GM21528 (cell line): ENCODE measurements at regions not wholly inside any gene's neighbourhood (a gene's known extent, or its start where the extent isn't known, plus 50 kb on each side); places are given as distances from the start of the nearest gene placed in this dataset.

Experiments
- ATAC-seq: cut with Tn5 transposase; IDR thresholded peaks from one replicate; pipeline ENCODE4 v1.9.1; 2021; ENCODE audit warnings: mild to moderate bottlenecking, moderate library complexity; ENCODE audit not compliant: unreplicated experiment, low FRiP score

DNA sequence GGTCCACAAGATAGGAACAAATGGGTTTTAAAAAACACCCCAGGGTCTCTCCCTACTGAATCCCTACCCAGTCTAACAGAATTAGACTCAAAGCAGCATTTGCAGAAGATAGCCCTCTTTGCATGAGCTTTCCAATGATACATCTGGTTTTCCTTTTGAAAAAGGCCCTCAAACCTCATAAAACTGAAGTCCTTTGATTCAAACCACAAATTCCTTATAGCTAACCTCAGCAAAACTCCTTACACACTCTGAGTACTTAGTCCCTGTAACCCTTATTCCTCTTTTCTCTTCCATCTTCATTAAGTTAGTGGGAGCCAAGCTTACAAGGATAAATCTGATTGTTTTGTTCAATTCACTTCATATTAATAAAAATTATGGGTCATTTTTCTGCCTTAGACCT lies 90.5 kb upstream of the TNC start:
- no peak for ATAC-seq

DNA sequence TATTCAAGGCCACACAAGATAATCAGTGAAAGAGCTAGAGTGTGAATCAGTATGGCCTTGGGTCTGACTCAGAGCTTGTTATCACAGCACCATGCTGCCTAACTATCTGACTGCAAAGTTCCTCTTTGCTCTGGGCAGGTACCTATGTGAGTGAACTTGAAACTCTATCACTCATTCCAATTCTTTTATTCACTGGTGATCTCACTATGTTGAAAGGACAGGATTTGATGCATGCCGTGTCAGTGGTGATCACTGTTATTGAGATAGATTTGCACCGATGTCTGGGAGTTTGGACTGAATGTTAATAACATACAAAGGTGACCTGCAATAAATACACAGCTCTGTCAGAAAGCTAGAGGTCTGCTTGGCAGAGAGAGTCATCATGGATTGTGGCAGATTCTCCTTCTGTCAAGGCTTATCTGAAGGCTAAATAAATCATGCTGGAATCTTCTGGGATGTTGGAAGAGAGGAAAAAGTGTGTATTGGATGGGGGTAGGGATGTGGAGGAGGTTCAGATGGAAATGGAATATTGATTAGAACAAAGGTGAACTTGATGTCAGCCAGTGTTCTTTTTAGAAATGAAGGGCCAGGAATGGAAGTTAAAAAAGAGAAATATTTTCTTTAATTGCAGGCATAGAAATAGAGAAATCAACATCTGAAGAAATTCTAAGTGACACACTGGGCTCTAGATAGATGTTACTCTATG lies 91.8 kb upstream of the TNC start:
- peak; percentile 49 for ATAC-seq

- ATAC-seq, result no peak
Measured at GRCh38 chr9:115210699-115211098, 92.7 kb upstream of the TNC start.

- peak; percentile 71 for ATAC-seq
Measured at GRCh38 chr9:115211413-115212124, 93.6 kb upstream of the TNC start.

- ATAC-seq, result no peak
Measured at GRCh38 chr9:115212125-115212605, 94.2 kb upstream of the TNC start.

DNA sequence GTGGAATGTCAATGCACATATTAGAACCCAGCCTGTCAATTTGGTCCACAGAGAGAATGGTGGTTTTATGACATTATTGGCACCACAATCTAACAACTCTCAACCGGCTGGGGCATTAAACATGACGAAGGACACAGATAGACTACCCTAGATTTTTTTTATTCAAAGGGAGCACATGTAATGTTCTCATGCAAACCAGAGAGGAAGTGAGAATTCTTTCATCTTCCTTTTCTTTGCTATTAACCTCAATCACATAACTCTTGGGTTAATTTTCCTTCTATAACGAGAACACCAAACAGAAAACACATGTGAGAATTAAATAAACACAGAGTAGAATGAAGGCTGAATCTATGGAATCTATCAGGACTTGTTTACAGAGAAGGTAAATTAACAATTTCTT lies 94.9 kb upstream of the TNC start:
- ATAC-seq, result no peak

DNA sequence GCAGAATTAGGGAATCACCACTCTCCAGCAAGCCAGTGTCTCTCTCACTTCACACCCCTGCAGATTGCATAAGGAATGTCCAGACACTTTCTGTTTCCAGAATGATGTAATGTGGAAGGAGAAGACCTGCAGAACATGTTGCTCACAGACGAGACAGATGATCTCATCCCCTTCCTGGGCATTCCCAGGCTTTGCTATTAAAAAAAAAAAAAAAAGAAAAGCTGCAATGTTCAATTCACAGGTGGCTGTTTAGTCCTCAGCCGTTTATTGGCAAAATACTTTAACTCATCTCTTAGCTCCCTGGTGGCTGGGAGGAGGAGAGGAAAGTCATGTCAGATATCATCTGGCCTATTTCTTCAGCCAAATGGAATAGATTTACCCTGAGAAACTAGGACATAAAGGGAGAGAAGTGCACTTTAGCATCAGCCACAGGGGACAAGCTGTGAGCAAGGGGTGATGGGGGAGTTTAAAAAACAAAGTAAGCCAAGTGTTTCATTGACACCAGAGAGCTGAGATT lies 95.9 kb upstream of the TNC start:
- no peak for ATAC-seq

DNA sequence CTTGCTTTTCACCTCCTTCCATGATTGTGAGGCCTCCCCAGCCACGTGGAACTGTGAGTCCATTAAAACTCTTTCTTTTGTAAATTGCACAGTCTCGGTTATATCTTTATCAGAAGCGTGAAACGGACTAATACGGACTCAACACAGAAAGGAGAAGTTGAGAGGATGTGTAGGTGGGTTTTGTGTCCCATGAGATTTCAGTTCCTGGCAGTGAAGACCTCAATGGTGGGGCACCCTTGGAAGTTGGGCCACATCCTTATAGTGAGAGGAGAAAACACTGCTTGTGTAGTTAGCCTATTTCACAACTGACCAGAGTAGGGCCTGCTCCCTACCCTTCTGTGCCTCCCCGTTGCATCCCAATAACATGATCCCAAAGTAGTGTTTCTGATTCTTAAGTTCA lies 98.9 kb upstream of the TNC start:
- ATAC-seq, result no peak

DNA sequence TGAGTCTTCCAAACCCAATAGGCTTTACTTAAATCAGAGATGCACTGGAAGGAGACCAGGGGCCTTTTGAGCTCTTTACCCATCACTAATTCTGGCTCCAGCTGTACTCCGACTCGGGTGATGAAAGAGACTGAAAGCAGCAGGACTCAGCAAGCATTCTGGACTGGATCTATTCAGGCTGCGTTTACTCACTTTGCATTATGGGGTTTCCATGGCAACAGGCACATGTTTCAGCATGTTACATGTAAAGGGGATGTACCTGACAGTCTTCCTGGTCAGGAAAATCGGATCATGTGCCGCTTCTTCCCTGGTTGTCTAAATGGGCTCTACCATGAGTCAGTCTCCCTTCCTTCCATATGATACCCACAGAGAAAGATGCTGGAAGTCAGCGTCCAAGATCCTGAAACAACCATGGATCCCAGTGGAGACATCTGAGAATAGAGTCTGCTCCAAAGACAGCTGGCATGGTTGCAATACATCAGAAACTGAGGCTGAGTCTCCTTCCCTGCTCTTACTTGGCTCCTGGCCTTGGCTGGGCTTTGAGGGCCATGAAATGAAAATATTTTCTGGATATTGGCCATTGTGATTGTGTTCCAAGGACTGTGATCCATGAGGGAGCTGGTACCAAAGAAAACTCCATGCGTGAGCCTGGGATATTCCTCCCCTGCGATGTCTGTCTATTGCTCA lies 102.5 kb upstream of the TNC start:
- no peak for ATAC-seq

DNA sequence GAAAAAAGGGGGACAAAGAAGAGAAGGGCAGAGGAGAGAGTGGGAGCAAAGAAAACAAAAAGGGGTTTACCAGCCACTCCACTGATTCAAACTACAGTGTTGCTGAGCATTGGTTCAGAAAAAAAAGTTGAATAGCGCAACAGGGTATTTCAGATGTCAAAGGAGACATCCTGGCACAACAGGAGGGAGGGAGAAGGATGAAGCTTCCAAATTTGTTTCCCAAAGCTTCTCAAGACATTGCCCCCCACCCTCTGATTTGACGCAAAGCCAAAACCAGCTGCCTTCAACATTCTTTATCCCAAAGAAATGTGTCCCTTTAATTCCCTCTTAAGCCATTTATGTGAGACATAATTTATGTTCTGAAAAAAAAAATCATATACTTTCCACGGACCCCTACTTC lies 105.5 kb upstream of the TNC start:
- no peak for ATAC-seq

DNA sequence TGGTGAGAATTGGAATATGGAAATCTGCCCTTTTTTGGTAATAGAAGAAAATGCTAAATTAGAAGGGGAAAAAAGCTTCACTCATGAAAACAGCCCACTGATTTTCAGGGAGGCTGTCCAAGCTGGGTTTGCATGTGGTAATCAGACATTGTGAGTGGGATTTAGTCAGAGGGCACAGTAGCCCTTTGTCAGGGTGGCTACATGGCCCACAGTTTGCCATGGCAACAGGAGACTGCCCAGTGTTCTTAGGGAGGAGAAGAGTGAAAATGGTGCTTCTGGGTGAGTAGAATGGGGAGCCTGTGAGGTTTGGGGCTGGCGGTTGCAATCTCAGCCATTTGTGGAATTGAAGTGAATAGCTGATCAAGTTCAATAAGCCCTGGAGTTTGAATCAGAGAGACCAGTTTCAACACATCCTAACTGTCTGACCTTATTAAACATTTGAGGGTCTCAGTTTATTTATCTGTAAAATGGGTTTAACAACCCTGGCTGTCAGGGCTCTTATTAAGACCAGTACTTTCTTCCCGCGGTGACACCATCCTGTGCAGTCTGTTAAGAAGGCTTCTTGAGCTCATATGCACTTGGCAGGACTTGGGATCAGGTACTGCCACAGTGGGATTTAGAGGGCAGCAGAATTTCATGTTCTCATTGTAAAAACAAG lies 107.6 kb upstream of the TNC start:
- ATAC-seq, result no peak

GRCh38 chr9:115226152-115226551 lies 108.2 kb upstream of the TNC start:
- ATAC-seq, result no peak

DNA sequence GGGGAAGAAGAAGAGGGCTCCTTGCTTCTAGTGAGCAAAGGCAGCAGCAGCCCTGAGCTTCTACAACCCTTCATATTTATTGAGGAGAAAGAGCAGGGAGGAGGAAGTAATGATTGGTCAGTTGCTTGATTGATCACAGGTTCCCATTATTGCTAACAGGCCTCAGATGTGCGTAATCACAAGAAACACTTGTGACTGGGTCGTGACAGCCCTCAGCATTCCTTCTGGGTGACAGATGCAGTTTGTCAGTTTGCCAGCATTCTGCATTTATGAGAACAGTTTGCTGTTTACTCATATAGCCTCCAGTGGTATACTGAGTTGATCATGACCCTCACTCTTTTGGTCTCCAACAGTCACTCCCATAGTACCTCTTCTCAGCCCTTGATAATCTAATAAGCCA lies 111.5 kb upstream of the TNC start:
- no peak for ATAC-seq

DNA sequence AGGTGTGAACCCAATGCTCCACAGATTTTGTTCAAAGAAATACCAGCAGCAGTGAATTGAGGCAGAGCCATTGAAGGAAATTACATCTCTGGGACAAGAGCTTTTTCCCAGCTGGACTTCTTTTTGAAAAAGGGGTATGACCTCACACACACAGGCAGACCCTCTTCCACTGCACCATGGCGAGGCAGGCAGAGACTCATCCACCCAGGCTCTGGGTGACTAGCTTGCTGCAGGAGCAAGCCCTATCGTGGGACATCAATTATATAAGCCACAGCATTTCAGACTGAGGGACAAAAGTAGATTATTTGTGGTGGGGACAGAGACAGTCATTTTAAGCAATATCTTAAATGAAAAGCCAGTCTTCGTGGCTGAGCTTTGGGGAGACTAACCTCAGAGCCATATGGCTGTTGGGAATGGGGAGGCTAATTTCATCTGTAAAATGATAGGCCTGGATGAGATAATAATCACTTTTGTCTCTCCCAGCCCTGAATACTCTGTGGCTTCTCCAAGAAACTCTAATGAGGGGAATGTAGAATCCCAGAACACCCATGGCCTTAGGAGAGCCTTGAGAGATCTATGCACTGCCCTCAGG lies 113.1 kb upstream of the TNC start:
- ATAC-seq, result no peak

- no peak for ATAC-seq
Measured at GRCh38 chr9:115232181-115232774, 114.3 kb upstream of the TNC start.

GRCh38 chr9:115234094-115234493 lies 116.1 kb upstream of the TNC start:
- peak; percentile 50 for ATAC-seq

DNA sequence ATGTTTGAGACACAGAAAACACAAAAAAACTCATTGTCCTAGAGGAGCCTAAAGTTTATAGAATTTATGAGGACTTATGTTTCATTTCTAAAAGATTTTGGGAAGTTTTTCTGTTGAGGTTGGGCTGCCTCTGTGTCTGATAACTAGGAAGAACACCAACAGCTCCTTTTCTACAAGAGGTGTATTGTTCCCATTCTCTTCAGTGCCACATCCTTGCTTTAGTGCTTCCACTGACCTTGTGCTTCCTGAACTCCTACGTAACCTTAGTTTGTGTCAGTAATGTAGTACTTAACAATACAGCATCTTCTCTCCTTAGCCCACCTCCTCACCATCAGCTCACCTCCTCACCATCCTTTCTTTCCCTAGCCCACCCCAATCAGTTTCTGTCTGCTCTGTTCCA lies 117.3 kb upstream of the TNC start:
- ATAC-seq, result no peak

DNA sequence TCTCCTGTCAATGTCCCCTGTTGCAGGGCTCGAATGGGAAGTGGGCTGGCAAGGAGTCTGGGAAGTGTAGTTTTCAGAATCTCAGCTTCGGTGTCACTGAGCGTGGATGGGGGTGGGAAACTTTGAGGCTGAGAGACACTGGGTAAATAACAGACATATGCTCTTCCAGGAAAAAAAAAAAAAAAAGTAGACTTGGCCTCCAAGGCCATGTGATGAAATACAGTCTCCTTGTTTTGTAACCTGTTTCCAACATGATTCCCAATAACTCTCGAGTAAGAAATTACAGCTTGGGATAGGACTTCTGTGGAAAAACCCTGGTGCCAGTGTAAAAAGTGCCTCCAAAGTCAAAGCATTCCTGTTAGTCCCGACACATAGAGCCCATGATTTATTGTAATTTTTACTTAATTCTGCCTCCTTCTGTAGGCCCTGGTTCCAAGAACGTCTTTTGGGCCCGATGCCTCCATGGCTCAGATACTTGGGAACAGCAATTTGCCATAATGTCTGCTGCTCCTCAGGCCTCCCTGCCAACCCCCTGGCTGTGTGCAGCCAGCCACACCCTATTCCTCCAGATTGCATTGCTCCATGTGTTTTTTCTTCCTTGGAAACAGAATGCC lies 119.5 kb upstream of the TNC start:
- no peak for ATAC-seq

DNA sequence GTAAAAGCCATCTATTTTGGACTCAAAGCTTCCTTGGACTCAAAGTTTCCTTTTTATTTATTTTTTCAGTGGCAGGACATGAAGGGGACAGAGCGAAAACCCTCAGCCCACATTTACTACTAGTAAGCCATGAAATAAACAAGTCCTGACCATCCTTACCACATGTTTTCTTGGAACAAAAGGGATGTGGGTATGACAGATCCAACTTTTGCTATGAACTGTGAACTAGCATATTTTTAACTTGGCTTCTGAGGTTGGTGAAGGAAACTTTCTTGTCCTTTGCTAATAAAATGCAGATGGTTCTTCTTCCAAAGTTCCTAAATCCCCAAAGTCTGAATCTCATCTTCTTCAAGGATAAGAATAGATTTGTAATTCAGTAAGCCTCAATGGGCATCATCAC lies 122.7 kb upstream of the TNC start:
- ATAC-seq, result no peak

DNA sequence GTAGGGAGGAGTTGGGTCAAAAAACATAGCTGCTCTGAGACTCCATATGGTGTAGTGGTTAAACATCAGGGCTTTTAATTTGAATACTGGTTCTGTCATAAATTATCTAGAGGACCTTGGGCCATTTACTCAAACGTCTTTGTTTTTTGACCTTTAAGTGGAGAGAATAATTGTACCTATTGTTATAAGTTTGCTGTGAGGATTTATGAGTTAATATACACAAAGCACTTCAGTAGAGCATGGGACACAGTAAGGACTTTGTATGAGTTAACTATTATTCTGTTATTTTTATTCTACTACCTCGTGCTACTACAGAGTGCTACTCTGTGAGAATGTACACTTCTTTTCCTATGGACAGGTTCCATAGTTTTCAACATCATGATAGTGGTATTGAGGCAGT lies 123.7 kb upstream of the TNC start:
- ATAC-seq, result no peak
